ENCODE measurements at regions not wholly inside any gene's neighbourhood (a gene's known extent, or its start where the extent isn't known, plus 50 kb on each side); places are given as distances from the start of the nearest gene placed in this dataset.

DNA sequence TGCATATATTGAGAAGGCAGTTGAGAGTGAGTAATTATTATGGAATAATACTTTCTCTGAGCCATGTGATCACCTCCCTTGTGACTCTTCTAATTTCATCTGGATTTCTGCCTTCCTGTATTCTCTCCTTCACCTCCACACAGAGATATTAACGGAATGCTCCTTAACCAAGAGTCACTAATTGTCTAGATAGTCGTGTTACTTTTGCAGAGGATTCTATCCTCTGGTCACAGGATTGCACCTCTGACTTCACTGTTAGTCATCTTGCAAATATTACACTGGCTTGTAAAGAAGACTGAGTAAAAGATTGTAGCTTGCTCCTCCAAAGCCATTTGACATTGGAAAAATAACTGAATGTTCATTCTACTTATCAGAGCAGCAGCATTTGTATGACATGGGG, 160.9 kb downstream of the SH2D1A start:
- no peak overlapping the region for H4K91ac ChIP-seq (ENCODE audit: insufficient read depth, low read depth, low read length)
- H3K79me1 ChIP-seq (ENCODE audit: low read depth in 1 of 2, low read length in 2 of 2) = no peaks in the 10 kb centered on the region
- no peak overlapping the region for H3K9ac ChIP-seq (ENCODE audit: low read depth, low read length)
- no peak for ATAC-seq (ENCODE audit: low read depth)
- no peaks in the 10 kb centered on the region for H3K27me3 ChIP-seq (ENCODE audit: control insufficient read depth, insufficient read depth, low read length)
- H2AK5ac ChIP-seq (ENCODE audit: low read depth, low read length) = no peak overlapping the region
- H2BK20ac ChIP-seq (ENCODE audit: low read depth, low read length) = no peak overlapping the region
- no TSS peak for BruUV-seq (replicated peaks)
- no peak overlapping the region for H3K4me2 ChIP-seq (ENCODE audit: low read depth, low read length)
- in situ Hi-C loops (cut with MboI; ENCODE audit: low sequenced_read_pairs) (no loop called here), dilution Hi-C loops (cut with HindIII; ENCODE audit: low sequenced_read_pairs, unreplicated experiment) (no loop called here), intact Hi-C loops (cut with micrococcal nuclease) (no loop called here)
- no peak overlapping the region for H2AFZ ChIP-seq (replicated peaks; ENCODE audit: low read length, poor library complexity)
- CTCF ChIA-PET = interaction anchor here (0.5 kb wide), 1 partner anchor 109 kb away, joined by 10 read pairs; no protein-coding TSS in a partner anchor
- no peak overlapping the region for H4K5ac ChIP-seq (ENCODE audit: low read depth, low read length)
- no peak overlapping the region for H3K14ac ChIP-seq (replicated peaks; ENCODE audit: low read depth, low read length)
- H2AK9ac ChIP-seq (replicated peaks; ENCODE audit: low read depth, low read length, poor library complexity) = no peak overlapping the region
- H3K9me3 ChIP-seq (ENCODE audit: control insufficient read depth, insufficient read depth, low read length) = no peaks in the 10 kb centered on the region
- H3K18ac ChIP-seq (ENCODE audit: low read depth, low read length) = no peak overlapping the region
- H3K56ac ChIP-seq (ENCODE audit: extremely low read depth, insufficient read depth, low read length) = no peak overlapping the region
- no peak overlapping the region for H3K4ac ChIP-seq (ENCODE audit: low read depth, low read length)
- no peaks in the 10 kb centered on the region for H3K36me3 ChIP-seq (ENCODE audit: control insufficient read depth, insufficient read depth, low read length)
- no peak overlapping the region for H3K4me3 ChIP-seq (ENCODE audit: insufficient read depth, low read depth, low read length)
- no peaks in the 10 kb centered on the region for H3K9me1 ChIP-seq (ENCODE audit: insufficient read depth, low read length)
- DNase-seq = no peak
- H4K8ac ChIP-seq (ENCODE audit: low read depth in 2 of 2, low read length in 2 of 2) = no peak overlapping the region
- TF ChIP-seq RFX5 (IDR thresholded peaks at IDR 0.05; ENCODE audit: low read depth, low read length) (no peak), POLR2A (IDR thresholded peaks at IDR 0.05; ENCODE audit: low read depth, low read length) (no peak), BHLHE40 (IDR thresholded peaks at IDR 0.05; ENCODE audit: low read depth, low read length) (no peak), MAZ (IDR thresholded peaks at IDR 0.05; ENCODE audit: borderline replicate concordance, low read depth, low read length) (no peak), MAFK (IDR thresholded peaks at IDR 0.05; ENCODE audit: low read depth, low read length) (no peak), NFE2L2 (IDR thresholded peaks at IDR 0.05; ENCODE audit: low read depth, low read length) (no peak)
- TF ChIP-seq, protein P1, sequence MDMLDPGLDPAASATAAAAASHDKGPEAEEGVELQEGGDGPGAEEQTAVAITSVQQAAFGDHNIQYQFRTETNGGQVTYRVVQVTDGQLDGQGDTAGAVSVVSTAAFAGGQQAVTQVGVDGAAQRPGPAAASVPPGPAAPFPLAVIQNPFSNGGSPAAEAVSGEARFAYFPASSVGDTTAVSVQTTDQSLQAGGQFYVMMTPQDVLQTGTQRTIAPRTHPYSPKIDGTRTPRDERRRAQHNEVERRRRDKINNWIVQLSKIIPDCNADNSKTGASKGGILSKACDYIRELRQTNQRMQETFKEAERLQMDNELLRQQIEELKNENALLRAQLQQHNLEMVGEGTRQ (IDR thresholded peaks at IDR 0.05; ENCODE audit: low read depth, low read length) = no peak
- no peak overlapping the region for H2BK15ac ChIP-seq (ENCODE audit: low read depth, low read length)
- H4K20me1 ChIP-seq (ENCODE audit: insufficient read depth, low read length) = no peaks in the 10 kb centered on the region
- no peaks in the 10 kb centered on the region for H3K4me1 ChIP-seq (ENCODE audit: control insufficient read depth, insufficient read depth, low read length)
- no CpG with 5 or more reads among the region's 2 CpGs for WGBS, 2 experiments (ENCODE audit: extremely low coverage in 2 of 2, insufficient read length in 1 of 2)
- H3K23ac ChIP-seq (ENCODE audit: low read depth, low read length) = no peak overlapping the region
- POLR2A ChIA-PET (ENCODE audit: unreplicated experiment) = no interaction called here
- H3K27ac ChIP-seq (ENCODE audit: insufficient read depth, low read length) = no peak overlapping the region
- no peak overlapping the region for H2BK5ac ChIP-seq (ENCODE audit: low read depth, low read length, poor library complexity, severe bottlenecking)
- no peak overlapping the region for H2BK120ac ChIP-seq (ENCODE audit: low read depth, low read length)
